ENCODE measurements at regions not wholly inside any gene's neighbourhood (a gene's known extent, or its start where the extent isn't known, plus 50 kb on each side); places are given as distances from the start of the nearest gene placed in this dataset.

DNA sequence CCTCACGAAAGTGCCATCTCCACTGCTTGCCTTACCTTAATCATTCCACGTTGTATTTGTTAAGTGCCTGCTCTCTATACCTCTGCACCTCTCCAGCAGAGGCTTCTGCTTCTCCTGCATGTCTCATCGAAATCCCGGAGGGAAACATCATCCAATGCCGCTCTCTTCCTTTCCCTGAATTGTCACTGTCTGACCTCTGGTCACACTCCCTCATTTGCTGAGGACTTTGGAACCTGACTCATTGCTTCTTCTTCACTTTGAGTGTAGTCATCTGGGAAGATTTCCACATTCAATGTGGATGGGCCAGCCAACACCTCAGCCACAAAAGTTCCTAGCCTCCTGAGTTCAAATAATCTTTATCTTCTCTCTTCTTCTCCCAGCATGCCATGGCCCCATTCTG is 78.9 kb upstream of the BEND6 start (continued):
- TF ChIP-seq ARHGAP35 (CRISPR knock-in tag; IDR thresholded peaks at IDR 0.05; ENCODE audit: borderline replicate concordance): no peak
- TF ChIP-seq JUN (CRISPR knock-in tag; IDR thresholded peaks at IDR 0.05): peak; percentile 90

DNA sequence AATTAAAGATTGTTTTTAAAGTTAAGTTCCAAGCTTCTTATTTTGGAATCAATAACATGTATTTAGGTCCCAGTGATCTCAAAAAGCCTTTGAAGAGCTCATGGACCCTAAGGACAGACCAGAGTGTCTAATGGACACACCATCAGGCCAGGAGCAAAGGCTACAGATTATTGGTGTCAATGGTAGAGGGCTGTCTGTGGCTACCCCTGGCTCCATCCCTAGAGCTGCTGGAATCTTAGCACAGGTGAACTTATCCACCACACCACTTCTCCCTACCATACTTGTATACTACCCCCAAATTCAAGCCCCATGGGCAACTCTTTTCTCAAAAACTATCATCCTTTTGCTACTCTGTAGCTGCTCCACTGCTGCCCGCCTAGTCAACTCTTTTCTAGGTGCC is 79.4 kb upstream of the BEND6 start:
- H3K9me3 ChIP-seq (ENCODE audit: low read length): no peaks in the 10 kb centered on the region
- ChIA-PET CTCF (ENCODE audit: low intra/inter-chr PET ratio, low total read pairs) (no interaction called here), POLR2A (interaction anchor here (1.3 to 1.6 kb wide), 2 partner anchors 10 to 12 kb away, joined by 3 read pairs; no protein-coding TSS in a partner anchor)
- FAIRE-seq (no peak), ATAC-seq (peak; percentile 52), DNase-seq (ENCODE audit: low spot score) (no peak)
- H3K27ac ChIP-seq (ENCODE audit: extremely low read length, insufficient read depth, low read length): no peak overlapping the region
- H3K4me3 ChIP-seq (replicated peaks in 1 of 3; ENCODE audit: insufficient read depth in 1 of 3, low read depth in 2 of 3, low read length in 3 of 3): no peak overlapping the region
- H4K20me1 ChIP-seq (ENCODE audit: insufficient read depth, low read length): no peaks in the 10 kb centered on the region
- BruUV-seq (replicated peaks): no TSS peak
- intact Hi-C loops (cut with micrococcal nuclease; ENCODE audit: unreplicated experiment) (no loop called here), in situ Hi-C loops (cut with HindIII; ENCODE audit: extremely low pct_ligation_motif_present, low pct_unique_long_range_greater_than_20kb) (no loop called here)
- TF ChIP-seq SP140L (CRISPR knock-in tag; IDR thresholded peaks at IDR 0.05; ENCODE audit: borderline replicate concordance): no peak
- no peak for TF ChIP-seq MYNN (CRISPR knock-in tag; IDR thresholded peaks at IDR 0.05; ENCODE audit: low read depth)
- TF ChIP-seq ZBTB8A (CRISPR knock-in tag; IDR thresholded peaks at IDR 0.05; ENCODE audit: borderline replicate concordance, low read depth): no peak
- TF ChIP-seq, protein P1, sequence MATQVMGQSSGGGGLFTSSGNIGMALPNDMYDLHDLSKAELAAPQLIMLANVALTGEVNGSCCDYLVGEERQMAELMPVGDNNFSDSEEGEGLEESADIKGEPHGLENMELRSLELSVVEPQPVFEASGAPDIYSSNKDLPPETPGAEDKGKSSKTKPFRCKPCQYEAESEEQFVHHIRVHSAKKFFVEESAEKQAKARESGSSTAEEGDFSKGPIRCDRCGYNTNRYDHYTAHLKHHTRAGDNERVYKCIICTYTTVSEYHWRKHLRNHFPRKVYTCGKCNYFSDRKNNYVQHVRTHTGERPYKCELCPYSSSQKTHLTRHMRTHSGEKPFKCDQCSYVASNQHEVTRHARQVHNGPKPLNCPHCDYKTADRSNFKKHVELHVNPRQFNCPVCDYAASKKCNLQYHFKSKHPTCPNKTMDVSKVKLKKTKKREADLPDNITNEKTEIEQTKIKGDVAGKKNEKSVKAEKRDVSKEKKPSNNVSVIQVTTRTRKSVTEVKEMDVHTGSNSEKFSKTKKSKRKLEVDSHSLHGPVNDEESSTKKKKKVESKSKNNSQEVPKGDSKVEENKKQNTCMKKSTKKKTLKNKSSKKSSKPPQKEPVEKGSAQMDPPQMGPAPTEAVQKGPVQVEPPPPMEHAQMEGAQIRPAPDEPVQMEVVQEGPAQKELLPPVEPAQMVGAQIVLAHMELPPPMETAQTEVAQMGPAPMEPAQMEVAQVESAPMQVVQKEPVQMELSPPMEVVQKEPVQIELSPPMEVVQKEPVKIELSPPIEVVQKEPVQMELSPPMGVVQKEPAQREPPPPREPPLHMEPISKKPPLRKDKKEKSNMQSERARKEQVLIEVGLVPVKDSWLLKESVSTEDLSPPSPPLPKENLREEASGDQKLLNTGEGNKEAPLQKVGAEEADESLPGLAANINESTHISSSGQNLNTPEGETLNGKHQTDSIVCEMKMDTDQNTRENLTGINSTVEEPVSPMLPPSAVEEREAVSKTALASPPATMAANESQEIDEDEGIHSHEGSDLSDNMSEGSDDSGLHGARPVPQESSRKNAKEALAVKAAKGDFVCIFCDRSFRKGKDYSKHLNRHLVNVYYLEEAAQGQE (IDR thresholded peaks at IDR 0.05; ENCODE audit: borderline replicate concordance in 1 of 2, low read depth in 1 of 2, low read length in 2 of 2): no peak
- TF ChIP-seq HMGA1 (CRISPR knock-in tag; conservative IDR thresholded peaks at IDR 0.05): no peak
- TF ChIP-seq NAIF1 (CRISPR knock-in tag; IDR thresholded peaks at IDR 0.05; ENCODE audit: borderline replicate concordance): no peak
- TF ChIP-seq POLR2AphosphoS2 (IDR thresholded peaks at IDR 0.05; ENCODE audit: low read depth, low read length): no peak
- no peaks in the 10 kb centered on the region for H3K27me3 ChIP-seq (ENCODE audit: control insufficient read depth in 1 of 2, insufficient read depth in 2 of 2, low read length in 2 of 2)
- no peaks in the 10 kb centered on the region for H3K79me2 ChIP-seq (ENCODE audit: insufficient read depth, low read length)
- H3K9ac ChIP-seq (ENCODE audit: insufficient read depth, low read depth, low read length): no peak overlapping the region
- H3K4me1 ChIP-seq (ENCODE audit: insufficient read depth, low read length): peaks cover 15% of the 10 kb centered on the region
- no peaks in the 10 kb centered on the region for H3K36me3 ChIP-seq (replicated peaks in 1 of 2; ENCODE audit: control insufficient read depth in 1 of 2, insufficient read depth in 2 of 2, low read length in 2 of 2)
- WGBS (ENCODE audit: low lambda C conversion rate): 45% methylated on average over 1 of the region's 1 CpG
- no peak overlapping the region for H2AFZ ChIP-seq (ENCODE audit: low read length)
- H3K4me2 ChIP-seq (ENCODE audit: low read depth, low read length): peak overlapping the region; percentile 52

All from HepG2 (cell line).